H9 (cell line): ENCODE measurements at regions not wholly inside any gene's neighbourhood (a gene's known extent, or its start where the extent isn't known, plus 50 kb on each side); places are given as distances from the start of the nearest gene placed in this dataset.

ENCODE experiments used
- DNase-seq: peaks from one replicate; pipeline ENCODE4 v3.0.0-alpha.2; 2017
- H2AFZ ChIP-seq: one replicate; pipeline ENCODE4 v1.6.1; 2013; ENCODE audit warnings: mild to moderate bottlenecking, low read length, control low read depth, moderate library complexity
- H2AK5ac ChIP-seq: 2 replicates; pipeline ENCODE4 v1.6.1; 2013; ENCODE audit warnings: low read length, control low read depth, mixed read lengths; ENCODE audit not compliant: insufficient read length
- H2BK120ac ChIP-seq: one replicate; pipeline ENCODE4 v1.6.1; 2013; ENCODE audit warnings: low read depth, mild to moderate bottlenecking, low read length, control low read depth, inconsistent platforms; ENCODE audit not compliant: poor library complexity, severe bottlenecking
- H2BK12ac ChIP-seq: 2 replicates; pipeline ENCODE4 v1.6.1; 2013; ENCODE audit warnings: low read length, control low read depth, mixed read lengths, low read depth; ENCODE audit not compliant: insufficient read length
- H2BK15ac ChIP-seq: 2 replicates; pipeline ENCODE4 v1.6.1; 2013; ENCODE audit warnings: low read depth, low read length, control low read depth
- H2BK20ac ChIP-seq: one replicate; pipeline ENCODE4 v1.6.1; 2013; ENCODE audit warnings: low read depth, mild to moderate bottlenecking, low read length, control low read depth, inconsistent platforms; ENCODE audit not compliant: poor library complexity, severe bottlenecking
- H2BK5ac ChIP-seq: 2 replicates; pipeline ENCODE4 v1.6.1; 2013; ENCODE audit warnings: low read length, control low read depth, mixed read lengths; ENCODE audit not compliant: insufficient read length
- H3K14ac ChIP-seq: 2 replicates; pipeline ENCODE4 v1.6.1; 2013; ENCODE audit warnings: low read length, control low read depth; ENCODE audit not compliant: insufficient read depth
- H3K18ac ChIP-seq: 2 replicates; pipeline ENCODE4 v1.6.1; 2013; ENCODE audit warnings: low read depth, mild to moderate bottlenecking, mixed read lengths, low read length, control low read depth; ENCODE audit not compliant: insufficient read length
- H3K23ac ChIP-seq: 2 replicates; pipeline ENCODE4 v1.6.1; 2013; ENCODE audit warnings: low read length, control low read depth, mixed read lengths, low read depth; ENCODE audit not compliant: insufficient read length
- H3K23me2 ChIP-seq: 2 replicates; pipeline ENCODE4 v1.6.1; 2013; ENCODE audit warnings: low read depth, mild to moderate bottlenecking, mixed read lengths, low read length, control low read depth; ENCODE audit not compliant: insufficient read length, poor library complexity, severe bottlenecking
- H3K27ac ChIP-seq: 2 replicates; pipeline ENCODE4 v1.5.1; 2013; ENCODE audit warnings: low read length, control low read depth, mixed read lengths, low read depth; ENCODE audit not compliant: insufficient read length
- H3K27me3 ChIP-seq: 2 replicates; pipeline ENCODE4 v1.6.1; 2013; ENCODE audit warnings: low read length, control low read depth, inconsistent platforms; ENCODE audit not compliant: insufficient read depth
- H3K4ac ChIP-seq: 2 replicates; pipeline ENCODE4 v1.6.1; 2013; ENCODE audit warnings: low read depth, mild to moderate bottlenecking, control low read depth, inconsistent platforms, low read length, moderate library complexity
- H3K4me1 ChIP-seq: 2 replicates; pipeline ENCODE4 v1.6.1; 2013; ENCODE audit warnings: low read length, control low read depth, inconsistent platforms; ENCODE audit not compliant: insufficient read depth
- H3K4me2 ChIP-seq: 2 replicates; pipeline ENCODE4 v1.6.1; 2013; ENCODE audit warnings: low read length, control low read depth, mixed read lengths; ENCODE audit not compliant: insufficient read length, insufficient read depth
- H3K56ac ChIP-seq: 2 replicates; pipeline ENCODE4 v1.6.1; 2013; ENCODE audit warnings: low read depth, mild to moderate bottlenecking, mixed read lengths, low read length, control low read depth; ENCODE audit not compliant: insufficient read length
- H3K79me1 ChIP-seq: 2 replicates; pipeline ENCODE4 v1.6.1; 2013; ENCODE audit warnings: low read depth, mild to moderate bottlenecking, moderate library complexity, low read length, control low read depth, inconsistent platforms; ENCODE audit not compliant: insufficient read depth, poor library complexity, severe bottlenecking
- H3K79me2 ChIP-seq: 2 replicates; pipeline ENCODE4 v1.6.1; 2013; ENCODE audit warnings: low read length, control low read depth, inconsistent platforms; ENCODE audit not compliant: insufficient read depth
- H3K9ac ChIP-seq: 2 replicates; pipeline ENCODE4 v1.6.1; 2013; ENCODE audit warnings: low read length, control low read depth, mixed read lengths; ENCODE audit not compliant: insufficient read length; ENCODE audit errors: extremely low read depth
- H3K9me3 ChIP-seq: one replicate; pipeline ENCODE4 v1.6.1; 2013; ENCODE audit warnings: low read depth, low read length, inconsistent platforms; ENCODE audit not compliant: control insufficient read depth
- H3T11ph ChIP-seq: one replicate; pipeline ENCODE4 v1.6.1; 2013; ENCODE audit warnings: mild to moderate bottlenecking, low read length, control low read depth, inconsistent platforms
- H4K20me1 ChIP-seq: one replicate; pipeline ENCODE4 v1.6.1; 2013; ENCODE audit not compliant: control insufficient read depth, insufficient read length, insufficient read depth
- H4K5ac ChIP-seq: 2 replicates; pipeline ENCODE4 v1.6.1; 2013; ENCODE audit warnings: low read depth, mild to moderate bottlenecking, mixed read lengths, low read length, control low read depth; ENCODE audit not compliant: insufficient read length
- H4K8ac ChIP-seq: replicated peaks from 2 replicates; pipeline ENCODE4 v1.6.1; 2013; ENCODE audit warnings: low read length, control low read depth, mixed read lengths, low read depth; ENCODE audit not compliant: insufficient read length
- H4K91ac ChIP-seq: 2 replicates; pipeline ENCODE4 v1.6.1; 2013; ENCODE audit warnings: low read depth, mild to moderate bottlenecking, moderate library complexity, mixed read lengths, low read length, control low read depth; ENCODE audit not compliant: insufficient read length
- H3K27ac Mint-ChIP-seq, 3 experiments: 2 replicates in 2 of 3; 3 replicates in 1 of 3; pipeline ENCODE4 v1.8.0; 2020 to 2021; ENCODE audit warnings: mixed read lengths in 3 of 3, mild to moderate bottlenecking in 1 of 3, moderate library complexity in 1 of 3
- H3K27me3 Mint-ChIP-seq: 2 replicates; pipeline ENCODE4 v1.8.0; 2021; ENCODE audit warnings: low read depth, mild to moderate bottlenecking, moderate library complexity, mixed read lengths
- H3K36me3 Mint-ChIP-seq, 3 experiments: 2 replicates in 2 of 3; 3 replicates in 1 of 3; pipeline ENCODE4 v1.8.0; 2020 to 2021; ENCODE audit warnings: low read depth in 3 of 3, mixed read lengths in 3 of 3; ENCODE audit not compliant: insufficient read depth in 1 of 3
- H3K4me1 Mint-ChIP-seq, 2 experiments: 2 replicates each; pipeline ENCODE4 v1.8.0; 2020; ENCODE audit warnings: mixed read lengths in 2 of 2
- H3K4me3 Mint-ChIP-seq, 2 experiments: 2 replicates in 1 of 2; 3 replicates in 1 of 2; pipeline ENCODE4 v1.8.0; 2020 to 2021; ENCODE audit warnings: mild to moderate bottlenecking in 2 of 2, mixed read lengths in 2 of 2, moderate library complexity in 1 of 2
- H3K9me3 Mint-ChIP-seq, 2 experiments: 2 replicates in 1 of 2; 3 replicates in 1 of 2; pipeline ENCODE4 v1.8.0; 2020; ENCODE audit warnings: mild to moderate bottlenecking in 2 of 2, mixed read lengths in 2 of 2, moderate library complexity in 1 of 2
- CTCF ChIP-seq: fragments of 200-600 bp; sonication (generic); conservative IDR thresholded peaks from 3 replicates; pipeline ENCODE4 v1.8.0; 2021; ENCODE audit warnings: antibody characterized with exemption, mild to moderate bottlenecking
- WGBS: extraction: QIAGEN DNeasy Blood & Tissue Kit; methylation state at CpG from one replicate; pipeline ENCODE4 v1.1.7; 2013; ENCODE audit warnings: missing lambda C conversion rate, low lambda C conversion rate, mixed read lengths; ENCODE audit not compliant: insufficient read length; ENCODE audit errors: extremely low coverage; 5-methylcytosine and 5-hydroxymethylcytosine counted together

GRCh38 chr7:130849604-130850003 lies 115.6 kb upstream of the KLF14 start:
- Mint-ChIP-seq H3K9me3 (no peaks in the 10 kb centered on the region), H3K4me3 (no peak overlapping the region), H3K27me3 (no peaks in the 10 kb centered on the region), H3K27ac (no peak overlapping the region), H3K4me1 (no peaks in the 10 kb centered on the region), H3K36me3 (no peaks in the 10 kb centered on the region)
- H2BK12ac ChIP-seq = no peak overlapping the region
- no peak overlapping the region for H2BK20ac ChIP-seq
- no peak for DNase-seq
- no peaks in the 10 kb centered on the region for H4K20me1 ChIP-seq
- H3T11ph ChIP-seq = no peak overlapping the region
- no peak overlapping the region for H3K27ac ChIP-seq
- H3K79me2 ChIP-seq = no peaks in the 10 kb centered on the region
- WGBS = no CpG with 5 or more reads among the region's 2 CpGs
- H4K8ac ChIP-seq = no peak overlapping the region
- H3K4ac ChIP-seq = no peak overlapping the region
- H3K4me2 ChIP-seq = no peak overlapping the region
- H2BK5ac ChIP-seq = no peak overlapping the region
- no peaks in the 10 kb centered on the region for H3K23me2 ChIP-seq
- H3K79me1 ChIP-seq = no peaks in the 10 kb centered on the region
- no peak overlapping the region for H2AFZ ChIP-seq
- TF ChIP-seq CTCF = no peak
- no peak overlapping the region for H3K9ac ChIP-seq
- H4K5ac ChIP-seq = no peak overlapping the region
- no peak overlapping the region for H2BK120ac ChIP-seq
- H3K14ac ChIP-seq = no peak overlapping the region
- H3K18ac ChIP-seq = no peak overlapping the region
- no peak overlapping the region for H3K56ac ChIP-seq
- no peak overlapping the region for H4K91ac ChIP-seq
- no peak overlapping the region for H2AK5ac ChIP-seq
- H3K4me1 ChIP-seq = no peaks in the 10 kb centered on the region
- no peaks in the 10 kb centered on the region for H3K27me3 ChIP-seq
- H2BK15ac ChIP-seq = no peak overlapping the region
- no peaks in the 10 kb centered on the region for H3K9me3 ChIP-seq
- no peak overlapping the region for H3K23ac ChIP-seq
